GM11168 (cell line): ENCODE measurements at regions not wholly inside any gene's neighbourhood (a gene's known extent, or its start where the extent isn't known, plus 50 kb on each side); places are given as distances from the start of the nearest gene placed in this dataset.

ENCODE experiments used
- in situ Hi-C: fragments of 300-500 bp; cut with MboI; formaldehyde crosslinking; loops from one replicate; pipeline ENCODE4 v1.12.0; 2022; ENCODE audit warnings: low sequenced_read_pairs; ENCODE audit not compliant: unreplicated experiment

- in situ Hi-C loops = no loop called here
Measured at GRCh38 chr6:163695414-163695864, 280.9 kb downstream of the QKI start.

- in situ Hi-C loops = no loop called here
Measured at GRCh38 chr6:163694988-163695398, 280.5 kb downstream of the QKI start.

- in situ Hi-C loops = no loop called here
Measured at GRCh38 chr6:163694072-163694471, 279.6 kb downstream of the QKI start.

DNA sequence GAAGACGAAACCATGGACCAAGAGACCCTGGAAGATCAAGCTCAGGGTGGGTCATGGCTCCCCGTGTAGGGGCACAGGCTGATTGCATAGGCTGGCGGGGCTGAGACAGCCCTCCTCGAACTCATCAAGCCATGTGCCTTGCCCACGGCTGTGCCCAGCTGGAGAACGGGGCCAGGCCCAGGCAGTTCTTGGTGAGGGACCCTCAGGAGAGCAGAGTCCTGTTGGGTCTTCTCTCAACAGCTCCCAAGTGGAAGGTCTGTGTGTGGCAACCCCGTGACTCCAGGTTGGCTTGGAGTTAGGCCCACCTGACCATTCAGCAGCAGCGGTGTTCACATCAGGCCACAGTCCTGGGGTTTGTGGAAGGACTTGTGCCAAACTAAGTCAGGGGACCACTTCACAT is 276.5 kb downstream of the QKI start:
- in situ Hi-C loops = no loop called here

DNA sequence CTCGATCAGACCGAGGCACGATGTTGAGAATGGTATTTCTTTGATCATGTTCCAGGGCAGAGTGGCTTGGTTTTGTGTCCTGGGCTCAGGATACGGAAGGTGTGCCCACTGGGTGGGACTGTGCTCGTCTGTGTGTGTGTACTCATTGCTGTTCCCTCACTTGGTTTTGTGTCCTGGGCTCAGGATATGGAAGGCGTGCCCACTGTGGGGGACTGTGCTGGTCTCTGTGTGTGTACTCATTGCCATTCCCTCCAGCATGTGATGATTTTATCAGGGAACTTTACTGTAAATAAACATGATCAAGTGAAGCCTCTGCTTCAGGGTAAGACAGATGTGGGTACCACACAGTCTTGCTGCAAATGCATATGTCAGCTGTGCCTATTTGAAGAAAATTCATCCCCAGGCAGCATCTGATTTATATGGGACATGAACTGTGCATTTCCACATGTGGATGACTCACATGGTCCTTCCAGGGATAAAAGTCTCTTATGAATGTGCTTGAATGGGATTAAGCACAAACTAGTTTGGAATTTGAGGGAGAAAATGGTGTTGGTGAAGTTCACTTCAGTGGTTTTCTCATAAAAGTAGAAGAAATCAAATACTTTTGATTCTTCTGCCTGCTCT is 274.3 kb downstream of the QKI start:
- in situ Hi-C loops = no loop called here

GRCh38 chr6:163687075-163687474 is 272.6 kb downstream of the QKI start:
- in situ Hi-C loops = no loop called here

GRCh38 chr6:163686301-163686700 is 271.8 kb downstream of the QKI start:
- in situ Hi-C loops = no loop called here

GRCh38 chr6:163683105-163683622 is 268.6 kb downstream of the QKI start:
- in situ Hi-C loops = no loop called here

DNA sequence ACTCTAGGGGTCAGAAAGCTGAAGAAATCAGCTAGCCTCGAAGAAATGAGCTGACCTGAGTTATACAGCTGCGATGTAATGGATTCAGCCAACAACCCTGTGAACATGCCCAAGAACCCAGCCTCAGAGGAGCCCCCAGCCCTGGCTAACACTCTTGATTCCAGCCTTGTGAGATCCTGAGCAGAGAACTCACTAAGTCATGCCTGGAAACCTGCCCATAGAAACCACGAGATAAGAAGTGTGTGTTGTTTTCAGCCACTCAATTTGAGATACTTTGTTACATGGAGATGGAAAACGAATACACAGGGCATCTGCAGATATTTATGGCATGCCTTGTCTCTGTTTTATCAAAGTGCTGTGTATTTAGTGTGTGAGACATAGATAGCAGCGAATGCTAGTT is 265.2 kb downstream of the QKI start:
- in situ Hi-C loops = no loop called here

DNA sequence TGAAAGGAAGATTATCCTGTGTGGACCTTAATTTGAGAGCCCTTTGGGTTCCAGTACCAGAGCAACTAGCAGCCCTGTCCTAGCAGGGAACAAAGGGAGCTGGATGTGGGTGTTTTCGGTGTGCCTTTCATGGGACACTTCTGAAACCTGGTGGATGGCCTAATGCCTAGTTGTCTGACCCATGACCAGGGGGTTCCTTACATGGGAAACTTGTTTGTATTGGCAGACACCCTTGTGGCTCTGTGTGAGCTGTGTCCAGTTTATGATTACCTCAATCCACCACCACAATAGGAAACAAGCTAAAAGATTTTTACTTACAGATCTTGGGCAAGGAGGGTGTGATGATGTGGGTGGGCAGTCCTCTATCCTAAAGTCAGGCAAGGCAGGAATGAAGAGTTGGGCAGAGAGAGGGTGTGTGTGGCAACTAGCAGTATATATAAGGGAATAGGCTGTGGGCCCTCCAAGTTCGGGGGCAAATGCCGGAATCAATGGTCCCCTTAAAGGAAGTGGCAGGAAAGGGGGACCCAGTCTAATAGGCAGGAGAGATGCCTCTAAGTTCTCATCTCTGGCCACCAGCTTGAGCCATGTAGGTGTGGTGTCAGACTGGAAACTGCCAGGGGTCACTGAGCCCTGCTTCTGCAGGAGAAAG is 264.6 kb downstream of the QKI start:
- in situ Hi-C loops = no loop called here

- in situ Hi-C loops = no loop called here
Measured at GRCh38 chr6:163675611-163676010, 261.1 kb downstream of the QKI start.

- in situ Hi-C loops = no loop called here
Measured at GRCh38 chr6:163672710-163673109, 258.2 kb downstream of the QKI start.

GRCh38 chr6:163671791-163672190 is 257.3 kb downstream of the QKI start:
- in situ Hi-C loops = no loop called here

GRCh38 chr6:163671355-163671754 is 256.8 kb downstream of the QKI start:
- in situ Hi-C loops = no loop called here

GRCh38 chr6:163670336-163670735 is 255.8 kb downstream of the QKI start:
- in situ Hi-C loops = no loop called here

DNA sequence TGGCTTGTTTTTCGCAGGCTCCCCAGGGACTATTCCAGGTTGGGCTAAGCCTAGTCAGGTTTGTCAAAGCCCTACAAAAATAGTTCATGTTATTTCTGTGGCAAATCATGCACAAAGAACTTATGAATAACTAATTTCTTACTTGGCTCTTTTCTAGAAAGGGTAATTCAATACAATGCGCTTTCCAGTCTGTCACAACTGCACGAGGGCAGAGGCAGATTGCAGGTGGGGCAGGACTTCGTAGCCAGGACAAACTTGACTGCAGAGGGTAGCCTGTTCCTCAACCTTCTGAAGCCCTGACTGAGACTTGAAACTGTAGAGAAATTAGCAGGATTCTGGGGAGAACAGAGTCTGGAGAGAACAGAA is 253.5 kb downstream of the QKI start:
- in situ Hi-C loops = no loop called here

DNA sequence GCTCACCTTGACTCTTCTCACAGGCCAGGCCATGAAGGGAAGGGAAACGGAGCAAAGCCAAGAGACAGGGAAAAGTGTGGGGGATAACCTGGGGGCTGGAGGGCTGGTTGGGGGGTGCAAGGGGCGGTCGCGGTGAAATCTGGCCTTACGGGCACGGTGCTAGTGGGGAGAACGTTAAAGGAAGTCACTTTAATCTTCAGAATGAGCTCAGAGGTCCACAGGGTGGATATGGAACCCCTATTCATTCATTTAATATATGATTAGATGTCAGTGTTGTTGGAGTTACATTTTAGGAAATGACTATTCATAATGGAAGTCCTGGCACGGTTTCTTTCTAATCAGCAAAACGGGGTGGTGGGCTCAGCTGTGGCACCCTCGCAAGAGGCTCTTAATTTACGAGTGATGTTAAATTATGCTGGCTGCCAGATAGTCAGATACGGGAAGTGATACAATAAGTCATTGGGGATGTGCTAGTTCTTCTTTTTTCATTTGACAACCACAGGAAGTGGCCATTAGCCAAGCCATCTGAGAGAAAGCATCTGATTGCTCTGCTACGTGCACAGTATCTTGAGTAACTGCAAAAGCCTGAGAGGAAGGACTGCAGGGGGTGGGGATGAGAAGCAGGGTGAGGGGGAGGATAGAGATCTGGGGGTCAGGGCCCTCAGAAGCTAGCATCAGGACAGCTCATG is 253.0 kb downstream of the QKI start:
- in situ Hi-C loops = no loop called here

- in situ Hi-C loops = no loop called here
Measured at GRCh38 chr6:163665464-163665863, 250.9 kb downstream of the QKI start.

DNA sequence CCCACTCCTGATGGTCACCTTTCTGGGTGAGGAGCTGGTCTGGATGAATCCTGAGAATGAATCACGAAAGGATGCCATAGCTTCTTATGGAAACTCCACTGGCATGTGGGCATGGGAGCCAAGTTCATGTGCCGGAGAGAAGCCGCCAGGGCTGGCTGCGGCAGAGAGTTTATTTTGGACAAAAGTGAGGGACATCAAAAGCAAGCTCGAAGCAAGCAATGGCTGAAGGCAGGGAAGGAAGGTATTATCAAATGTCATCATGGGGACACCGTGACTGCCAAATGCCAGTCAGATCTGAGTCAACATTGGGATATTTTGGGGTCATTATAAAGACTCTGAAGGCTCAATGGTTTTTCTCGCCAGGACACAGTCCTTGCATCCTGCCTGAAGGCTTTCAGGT is 249.1 kb downstream of the QKI start:
- in situ Hi-C loops = no loop called here

- in situ Hi-C loops = no loop called here
Measured at GRCh38 chr6:163662604-163663225, 248.2 kb downstream of the QKI start.

- in situ Hi-C loops = no loop called here
Measured at GRCh38 chr6:163661272-163661671, 246.8 kb downstream of the QKI start.
